Stimulated activated CD4-positive, alpha-beta T cell treated with anti-CD3 and anti-CD28 coated beads, Interleukin-1b, Interleukin-23, amount 100 ng/mL, for 48 hours (primary cell): ENCODE measurements at regions not wholly inside any gene's neighbourhood (a gene's known extent, or its start where the extent isn't known, plus 50 kb on each side); places are given as distances from the start of the nearest gene placed in this dataset.

Source experiments
- DNase-seq: peaks from one replicate; pipeline ENCODE4 v3.0.0-alpha.2; 2020

DNA sequence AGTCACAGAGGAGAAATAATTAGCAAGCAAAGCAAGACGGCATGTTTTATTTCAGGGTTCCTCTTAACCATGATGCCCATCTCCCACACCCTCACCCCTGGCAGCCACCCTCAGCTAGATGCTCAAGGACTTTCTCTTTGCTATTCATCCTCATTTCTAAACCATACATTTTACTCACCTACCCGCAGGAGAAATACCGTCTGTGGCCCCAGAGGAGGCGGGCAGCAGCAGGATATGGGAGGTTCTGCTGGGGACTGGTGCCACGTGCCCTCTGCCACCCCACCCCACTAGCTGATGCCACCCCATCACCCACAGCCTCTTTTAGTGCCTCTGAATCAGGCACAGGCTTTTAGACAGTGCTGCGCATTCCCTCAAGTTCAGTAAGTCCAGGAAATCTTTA lies 168.7 kb upstream of the ITGB1 start:
- DNase-seq = peak; percentile 55

DNA sequence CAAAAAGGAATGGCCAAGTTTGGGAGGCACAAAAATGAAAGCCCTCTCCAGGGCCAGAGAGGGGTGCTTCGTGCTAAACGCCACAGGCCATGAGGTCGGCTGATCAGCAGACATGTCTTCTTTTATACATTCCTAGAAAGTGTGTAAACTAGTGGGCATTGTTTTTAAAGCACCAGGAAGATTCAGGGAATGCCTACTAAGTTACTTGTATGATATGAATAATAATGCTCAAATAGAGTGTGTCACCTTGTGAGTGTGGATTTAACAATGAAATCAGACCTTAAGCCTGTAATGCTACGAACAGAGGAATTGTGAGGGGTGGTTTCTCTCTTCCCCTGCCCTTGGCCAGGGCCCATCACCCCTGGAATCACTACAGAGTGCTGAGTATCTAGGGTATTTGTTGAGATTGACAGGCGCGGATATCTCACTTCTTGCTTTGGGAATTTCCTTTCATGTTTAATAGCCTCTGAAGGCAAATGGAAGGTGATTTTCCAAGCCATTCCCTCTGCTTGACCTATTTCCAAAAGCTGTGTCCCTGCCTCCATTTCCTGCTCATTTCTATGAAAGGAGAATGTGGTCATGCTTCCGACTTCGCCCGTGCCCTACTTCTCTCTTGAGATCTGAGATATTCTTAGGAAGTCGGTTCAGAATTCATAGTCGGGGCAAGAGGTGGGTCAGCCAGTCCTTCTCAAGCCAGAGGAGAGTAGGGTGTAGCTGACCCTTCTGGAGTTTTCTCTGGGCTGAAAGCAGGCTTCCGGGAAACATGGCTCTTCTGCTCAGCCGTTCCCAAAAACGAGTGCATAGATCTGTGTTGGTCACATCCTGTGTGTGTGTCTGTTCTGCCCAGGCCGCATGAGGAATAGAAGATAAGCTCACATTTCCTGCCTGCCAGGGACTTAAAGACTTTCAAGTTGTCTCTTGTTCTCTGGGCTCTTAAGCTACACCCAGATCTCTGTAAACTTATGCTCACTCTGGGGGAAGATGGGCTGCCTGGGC lies 167.8 kb upstream of the ITGB1 start:
- DNase-seq = peak; percentile 24

GRCh38 chr10:33125111-33125510 lies 167.1 kb upstream of the ITGB1 start:
- no peak for DNase-seq

GRCh38 chr10:33123680-33124079 lies 165.7 kb upstream of the ITGB1 start:
- no peak for DNase-seq

GRCh38 chr10:33122014-33122809 lies 164.2 kb upstream of the ITGB1 start:
- DNase-seq = no peak

DNA sequence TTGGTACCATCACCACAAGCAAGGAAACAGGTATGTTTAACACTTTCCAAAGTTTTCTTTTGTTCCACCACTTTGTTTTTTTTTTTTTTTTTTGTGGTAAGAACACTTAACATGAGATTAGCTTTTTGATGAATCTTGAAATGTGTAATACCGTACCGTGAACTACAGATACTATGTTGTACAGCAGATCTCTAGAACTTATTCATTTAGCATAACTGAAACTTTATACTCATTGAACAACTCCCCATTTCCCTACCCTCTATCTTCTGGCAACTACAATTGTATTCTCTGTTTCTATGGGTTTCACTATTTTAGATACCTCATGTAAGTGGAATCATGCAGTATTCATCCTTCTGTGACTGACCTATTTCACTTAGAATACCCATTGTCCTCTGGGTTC lies 162.7 kb upstream of the ITGB1 start:
- DNase-seq = no peak

GRCh38 chr10:33120275-33120674 lies 162.2 kb upstream of the ITGB1 start:
- no peak for DNase-seq

GRCh38 chr10:33117816-33118215 lies 159.8 kb upstream of the ITGB1 start:
- DNase-seq = no peak

DNA sequence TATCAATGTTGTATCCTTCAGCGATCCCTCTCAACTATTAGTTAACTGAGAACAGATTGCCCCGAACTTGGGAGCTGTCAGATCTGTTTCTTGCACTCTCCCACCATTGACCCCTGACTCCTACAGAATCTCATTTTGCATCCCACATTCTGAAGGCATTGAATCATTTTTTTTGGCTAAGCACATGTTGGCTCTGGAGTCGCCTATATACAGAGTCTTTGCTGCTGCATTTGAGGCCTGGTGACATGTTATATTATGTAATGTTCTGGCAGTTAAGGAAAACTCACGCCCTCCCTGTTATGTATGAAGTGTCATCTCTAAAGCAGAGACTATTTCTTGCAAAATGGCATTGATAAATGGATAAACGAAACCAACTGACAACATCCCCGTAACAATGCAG lies 159.2 kb upstream of the ITGB1 start:
- no peak for DNase-seq

DNA sequence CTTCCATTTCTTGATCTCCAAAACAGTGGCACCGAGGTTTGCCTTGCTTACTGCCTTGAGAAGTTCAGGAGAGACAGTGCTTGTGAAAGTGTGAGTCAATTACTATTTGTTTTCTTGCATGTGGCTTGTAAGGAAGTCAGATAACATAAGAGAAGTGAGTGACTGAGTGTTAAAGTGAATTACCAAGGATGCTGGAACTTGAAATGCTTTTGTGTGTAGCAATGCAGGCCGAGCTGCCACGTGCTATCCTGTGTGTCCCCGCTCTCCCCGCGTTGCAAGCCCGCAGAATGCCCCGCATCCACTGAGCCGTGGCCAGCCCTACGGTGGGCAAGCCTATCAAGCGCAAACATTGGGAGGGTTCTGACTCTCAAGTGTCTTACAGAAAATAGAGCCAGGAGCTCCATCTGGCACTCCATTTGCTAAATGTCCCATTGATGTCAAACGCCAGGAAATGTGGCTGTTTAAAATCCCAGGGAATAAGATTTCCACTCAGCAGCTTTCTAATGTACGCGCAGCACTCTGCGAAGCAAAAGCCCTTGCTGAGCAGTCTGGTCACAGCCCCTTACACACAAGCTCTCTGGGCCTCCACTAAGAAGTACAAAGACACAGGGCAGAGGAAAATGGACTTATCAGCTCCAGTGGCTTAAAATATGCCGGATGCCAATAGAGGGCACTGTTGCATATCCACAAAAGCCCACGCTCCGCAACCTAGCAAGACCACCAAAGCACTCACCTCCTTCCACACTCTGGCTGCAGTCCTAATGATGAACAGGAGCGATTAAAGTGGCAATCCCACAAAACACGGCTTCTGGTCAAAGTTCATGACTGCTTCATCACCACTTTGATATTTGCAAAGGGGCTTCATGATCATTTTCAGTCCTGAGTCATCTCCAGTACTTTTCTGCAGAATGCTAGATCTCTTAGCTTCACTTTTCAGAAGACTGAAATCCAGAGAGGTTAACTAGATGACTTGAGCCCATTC lies 158.0 kb upstream of the ITGB1 start:
- DNase-seq = no peak

DNA sequence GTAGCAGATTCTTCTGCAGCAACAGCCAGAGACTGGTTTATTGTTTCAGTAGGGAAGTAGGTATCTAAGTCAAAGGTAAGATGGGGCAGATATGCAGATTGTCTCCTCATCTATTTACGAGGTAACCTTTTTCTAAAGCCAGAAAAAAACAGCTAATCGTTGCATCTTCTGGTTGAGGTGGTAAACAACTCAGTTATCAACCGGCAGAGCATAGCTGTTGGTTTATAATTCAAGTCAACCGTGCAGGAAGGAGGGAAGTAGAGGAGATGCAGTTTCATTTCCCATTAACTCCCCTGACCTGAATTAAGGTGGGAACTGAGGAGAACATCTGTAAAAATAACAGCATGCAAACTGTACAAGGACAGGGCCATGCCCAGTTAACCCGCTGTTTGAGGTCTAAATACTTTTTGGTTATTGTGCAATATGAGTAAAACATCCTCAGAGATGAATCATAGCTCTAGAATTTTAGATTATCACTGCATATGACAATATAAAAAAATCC lies 156.5 kb upstream of the ITGB1 start:
- DNase-seq = no peak

DNA sequence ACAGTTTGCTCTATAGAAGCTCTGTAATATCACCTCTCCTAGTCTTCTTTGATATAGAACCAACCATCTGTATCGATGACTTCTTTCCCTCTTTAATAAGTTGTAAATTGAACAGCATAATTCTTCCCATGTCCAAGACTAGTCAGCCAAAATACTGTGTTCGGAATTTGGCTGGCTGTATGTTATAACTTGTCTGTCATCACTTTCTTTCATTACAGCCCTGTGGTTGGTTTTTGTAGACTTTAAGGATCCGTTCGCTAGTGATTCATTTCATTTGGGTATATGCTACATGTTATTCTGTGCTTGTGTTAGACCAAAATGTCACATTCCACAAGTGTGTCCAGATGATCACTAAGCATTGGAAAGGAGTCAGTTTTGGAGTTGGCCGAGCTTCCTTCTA lies 155.4 kb upstream of the ITGB1 start:
- no peak for DNase-seq

GRCh38 chr10:33112831-33113455 lies 154.9 kb upstream of the ITGB1 start:
- no peak for DNase-seq

DNA sequence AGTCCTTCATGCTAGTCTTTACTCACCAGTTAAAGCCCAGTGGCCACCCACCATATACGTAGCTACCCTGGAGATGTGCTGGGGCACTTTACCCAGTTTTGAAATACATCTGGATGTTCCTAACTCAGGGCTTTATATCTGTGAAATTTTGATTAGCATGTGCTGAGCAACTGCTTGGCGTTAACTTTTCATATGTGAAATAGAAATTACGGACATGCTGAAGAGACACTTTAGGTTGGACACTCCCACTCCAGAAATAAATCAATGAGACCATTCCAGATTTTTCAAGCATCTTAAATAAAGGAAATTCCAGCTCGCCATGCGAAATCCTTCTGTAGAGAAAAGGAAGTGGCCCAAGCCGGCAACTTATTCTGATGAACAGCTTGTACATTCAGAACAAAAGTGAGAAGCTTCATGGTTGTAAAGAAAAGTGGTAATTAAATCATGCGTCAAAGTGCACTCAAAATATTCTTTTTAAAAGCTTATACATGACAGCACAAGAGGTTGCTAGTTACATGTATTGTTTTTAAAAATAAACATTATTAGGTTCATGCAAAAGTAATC lies 153.5 kb upstream of the ITGB1 start:
- DNase-seq = no peak

DNA sequence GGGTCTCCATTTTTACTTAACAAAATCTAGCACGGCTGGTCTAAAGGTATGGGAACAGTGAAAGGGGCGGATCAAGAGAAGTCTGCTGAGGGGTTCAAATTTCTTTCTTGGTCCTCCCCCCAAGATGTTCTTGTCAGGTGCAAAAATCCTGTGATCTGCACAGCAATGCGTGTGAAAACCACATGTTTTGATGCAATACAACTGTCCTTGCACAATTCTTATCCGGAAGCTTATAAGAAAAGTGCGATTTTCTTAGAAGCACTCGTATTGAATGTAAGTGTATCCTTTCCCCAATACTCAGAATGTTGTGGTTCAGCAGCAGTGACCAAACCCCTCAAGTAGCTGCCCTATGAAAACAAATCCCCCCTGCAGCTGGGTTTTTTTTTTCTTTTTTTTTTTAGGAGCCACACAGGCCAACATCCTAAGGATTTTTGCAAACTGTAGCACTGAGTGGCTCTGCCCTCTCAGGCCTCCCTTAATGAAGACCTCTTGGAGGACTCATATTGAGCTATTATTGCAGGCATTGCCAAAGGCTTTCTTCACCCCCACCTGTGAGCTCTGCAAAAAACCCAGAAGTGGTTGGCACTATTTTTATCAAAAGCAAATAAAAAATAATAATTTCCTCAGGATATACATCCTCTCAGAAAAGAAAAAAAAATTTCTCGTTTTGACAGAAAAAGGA lies 151.9 kb upstream of the ITGB1 start:
- no peak for DNase-seq

DNA sequence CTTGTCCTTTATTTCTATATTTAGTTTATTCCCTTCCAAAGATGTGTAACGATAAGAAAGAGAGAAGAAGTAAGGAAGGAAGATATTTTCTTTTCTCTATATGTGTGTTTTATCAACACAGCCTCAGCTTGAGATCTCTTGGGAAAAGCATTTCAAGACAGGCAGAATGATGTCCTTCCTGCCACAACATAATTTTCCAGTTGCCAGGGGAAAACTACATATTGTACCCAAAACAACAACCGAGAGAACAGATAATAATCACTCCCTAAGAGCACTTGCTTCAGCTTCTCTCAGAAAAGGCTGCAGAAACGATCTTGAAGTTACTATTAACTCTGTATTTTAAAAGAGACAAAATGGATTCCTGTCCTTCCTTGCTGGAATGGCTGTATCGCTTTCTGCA lies 151.4 kb upstream of the ITGB1 start:
- no peak for DNase-seq

GRCh38 chr10:33107953-33108352 lies 149.9 kb upstream of the ITGB1 start:
- DNase-seq = no peak

- DNase-seq = no peak
Observed at GRCh38 chr10:33106767-33107166, 148.7 kb upstream of the ITGB1 start.

DNA sequence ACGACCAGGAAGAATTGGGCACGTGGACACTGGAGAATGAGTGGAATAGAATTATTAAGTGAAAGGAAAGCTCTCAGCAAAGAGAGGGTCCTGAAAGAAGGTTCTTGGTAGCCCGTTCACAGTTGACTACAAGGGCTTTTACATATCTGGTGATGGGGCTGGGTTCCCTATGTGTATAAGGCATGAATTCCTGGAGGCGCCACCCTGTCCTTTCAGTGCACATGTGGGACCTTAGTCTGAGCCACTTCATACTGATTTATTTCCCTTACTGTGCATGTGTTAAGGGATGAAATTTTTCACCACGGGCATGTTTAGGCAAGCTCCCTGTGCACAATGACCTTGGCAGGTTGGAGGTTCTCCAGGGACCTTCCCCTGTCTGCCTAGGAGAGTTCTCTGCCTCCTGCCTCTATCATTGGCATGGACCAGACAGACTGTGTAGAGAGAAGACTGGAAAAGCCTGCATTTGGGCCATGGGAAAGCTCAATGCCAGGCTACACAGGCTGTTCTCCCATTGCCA lies 145.9 kb upstream of the ITGB1 start:
- no peak for DNase-seq

DNA sequence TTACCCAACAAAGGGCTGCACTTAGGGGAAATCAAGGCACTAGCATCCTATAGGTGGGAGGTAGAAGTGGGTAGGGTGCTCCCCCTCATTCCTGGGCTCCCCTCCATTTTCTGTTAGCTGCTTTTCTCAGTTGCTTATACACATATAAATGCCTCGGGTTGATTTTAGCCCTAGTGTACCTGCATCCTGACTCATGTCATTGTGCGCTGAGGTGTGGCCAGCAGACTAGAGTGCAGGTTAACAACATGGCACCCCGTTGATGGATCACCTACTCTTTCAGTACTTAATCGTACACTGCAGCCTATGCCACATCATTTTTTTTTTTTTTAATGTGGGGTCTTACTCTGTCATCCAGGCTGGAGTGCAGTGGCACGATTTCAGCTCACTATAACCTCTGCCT lies 144.0 kb upstream of the ITGB1 start:
- DNase-seq = no peak

- DNase-seq = no peak
Observed at GRCh38 chr10:33101392-33101787, 143.4 kb upstream of the ITGB1 start.
